H9 (cell line): ENCODE measurements at regions not wholly inside any gene's neighbourhood (a gene's known extent, or its start where the extent isn't known, plus 50 kb on each side); places are given as distances from the start of the nearest gene placed in this dataset.

ENCODE experiments used
- DNase-seq: peaks from one replicate; pipeline ENCODE4 v3.0.0-alpha.2; 2017
- H2AFZ ChIP-seq: one replicate; pipeline ENCODE4 v1.6.1; 2013; ENCODE audit warnings: mild to moderate bottlenecking, low read length, control low read depth, moderate library complexity
- H2AK5ac ChIP-seq: 2 replicates; pipeline ENCODE4 v1.6.1; 2013; ENCODE audit warnings: low read length, control low read depth, mixed read lengths; ENCODE audit not compliant: insufficient read length
- H2BK120ac ChIP-seq: one replicate; pipeline ENCODE4 v1.6.1; 2013; ENCODE audit warnings: low read depth, mild to moderate bottlenecking, low read length, control low read depth, inconsistent platforms; ENCODE audit not compliant: poor library complexity, severe bottlenecking
- H2BK12ac ChIP-seq: 2 replicates; pipeline ENCODE4 v1.6.1; 2013; ENCODE audit warnings: low read length, control low read depth, mixed read lengths, low read depth; ENCODE audit not compliant: insufficient read length
- H2BK15ac ChIP-seq: 2 replicates; pipeline ENCODE4 v1.6.1; 2013; ENCODE audit warnings: low read depth, low read length, control low read depth
- H2BK20ac ChIP-seq: one replicate; pipeline ENCODE4 v1.6.1; 2013; ENCODE audit warnings: low read depth, mild to moderate bottlenecking, low read length, control low read depth, inconsistent platforms; ENCODE audit not compliant: poor library complexity, severe bottlenecking
- H2BK5ac ChIP-seq: 2 replicates; pipeline ENCODE4 v1.6.1; 2013; ENCODE audit warnings: low read length, control low read depth, mixed read lengths; ENCODE audit not compliant: insufficient read length
- H3K14ac ChIP-seq: 2 replicates; pipeline ENCODE4 v1.6.1; 2013; ENCODE audit warnings: low read length, control low read depth; ENCODE audit not compliant: insufficient read depth
- H3K18ac ChIP-seq: 2 replicates; pipeline ENCODE4 v1.6.1; 2013; ENCODE audit warnings: low read depth, mild to moderate bottlenecking, mixed read lengths, low read length, control low read depth; ENCODE audit not compliant: insufficient read length
- H3K23ac ChIP-seq: 2 replicates; pipeline ENCODE4 v1.6.1; 2013; ENCODE audit warnings: low read length, control low read depth, mixed read lengths, low read depth; ENCODE audit not compliant: insufficient read length
- H3K23me2 ChIP-seq: 2 replicates; pipeline ENCODE4 v1.6.1; 2013; ENCODE audit warnings: low read depth, mild to moderate bottlenecking, mixed read lengths, low read length, control low read depth; ENCODE audit not compliant: insufficient read length, poor library complexity, severe bottlenecking
- H3K27ac ChIP-seq: 2 replicates; pipeline ENCODE4 v1.5.1; 2013; ENCODE audit warnings: low read length, control low read depth, mixed read lengths, low read depth; ENCODE audit not compliant: insufficient read length
- H3K27me3 ChIP-seq: 2 replicates; pipeline ENCODE4 v1.6.1; 2013; ENCODE audit warnings: low read length, control low read depth, inconsistent platforms; ENCODE audit not compliant: insufficient read depth
- H3K4ac ChIP-seq: 2 replicates; pipeline ENCODE4 v1.6.1; 2013; ENCODE audit warnings: low read depth, mild to moderate bottlenecking, control low read depth, inconsistent platforms, low read length, moderate library complexity
- H3K4me1 ChIP-seq: 2 replicates; pipeline ENCODE4 v1.6.1; 2013; ENCODE audit warnings: low read length, control low read depth, inconsistent platforms; ENCODE audit not compliant: insufficient read depth
- H3K4me2 ChIP-seq: 2 replicates; pipeline ENCODE4 v1.6.1; 2013; ENCODE audit warnings: low read length, control low read depth, mixed read lengths; ENCODE audit not compliant: insufficient read length, insufficient read depth
- H3K56ac ChIP-seq: 2 replicates; pipeline ENCODE4 v1.6.1; 2013; ENCODE audit warnings: low read depth, mild to moderate bottlenecking, mixed read lengths, low read length, control low read depth; ENCODE audit not compliant: insufficient read length
- H3K79me1 ChIP-seq: 2 replicates; pipeline ENCODE4 v1.6.1; 2013; ENCODE audit warnings: low read depth, mild to moderate bottlenecking, moderate library complexity, low read length, control low read depth, inconsistent platforms; ENCODE audit not compliant: insufficient read depth, poor library complexity, severe bottlenecking
- H3K79me2 ChIP-seq: 2 replicates; pipeline ENCODE4 v1.6.1; 2013; ENCODE audit warnings: low read length, control low read depth, inconsistent platforms; ENCODE audit not compliant: insufficient read depth
- H3K9ac ChIP-seq: 2 replicates; pipeline ENCODE4 v1.6.1; 2013; ENCODE audit warnings: low read length, control low read depth, mixed read lengths; ENCODE audit not compliant: insufficient read length; ENCODE audit errors: extremely low read depth
- H3K9me3 ChIP-seq: one replicate; pipeline ENCODE4 v1.6.1; 2013; ENCODE audit warnings: low read depth, low read length, inconsistent platforms; ENCODE audit not compliant: control insufficient read depth
- H3T11ph ChIP-seq: one replicate; pipeline ENCODE4 v1.6.1; 2013; ENCODE audit warnings: mild to moderate bottlenecking, low read length, control low read depth, inconsistent platforms
- H4K20me1 ChIP-seq: one replicate; pipeline ENCODE4 v1.6.1; 2013; ENCODE audit not compliant: control insufficient read depth, insufficient read length, insufficient read depth
- H4K5ac ChIP-seq: 2 replicates; pipeline ENCODE4 v1.6.1; 2013; ENCODE audit warnings: low read depth, mild to moderate bottlenecking, mixed read lengths, low read length, control low read depth; ENCODE audit not compliant: insufficient read length
- H4K8ac ChIP-seq: replicated peaks from 2 replicates; pipeline ENCODE4 v1.6.1; 2013; ENCODE audit warnings: low read length, control low read depth, mixed read lengths, low read depth; ENCODE audit not compliant: insufficient read length
- H4K91ac ChIP-seq: 2 replicates; pipeline ENCODE4 v1.6.1; 2013; ENCODE audit warnings: low read depth, mild to moderate bottlenecking, moderate library complexity, mixed read lengths, low read length, control low read depth; ENCODE audit not compliant: insufficient read length
- H3K27ac Mint-ChIP-seq, 3 experiments: 2 replicates in 2 of 3; 3 replicates in 1 of 3; pipeline ENCODE4 v1.8.0; 2020 to 2021; ENCODE audit warnings: mixed read lengths in 3 of 3, mild to moderate bottlenecking in 1 of 3, moderate library complexity in 1 of 3
- H3K27me3 Mint-ChIP-seq: 2 replicates; pipeline ENCODE4 v1.8.0; 2021; ENCODE audit warnings: low read depth, mild to moderate bottlenecking, moderate library complexity, mixed read lengths
- H3K36me3 Mint-ChIP-seq, 3 experiments: 2 replicates in 2 of 3; 3 replicates in 1 of 3; pipeline ENCODE4 v1.8.0; 2020 to 2021; ENCODE audit warnings: low read depth in 3 of 3, mixed read lengths in 3 of 3; ENCODE audit not compliant: insufficient read depth in 1 of 3
- H3K4me1 Mint-ChIP-seq, 2 experiments: 2 replicates each; pipeline ENCODE4 v1.8.0; 2020; ENCODE audit warnings: mixed read lengths in 2 of 2
- H3K4me3 Mint-ChIP-seq, 2 experiments: 2 replicates in 1 of 2; 3 replicates in 1 of 2; pipeline ENCODE4 v1.8.0; 2020 to 2021; ENCODE audit warnings: mild to moderate bottlenecking in 2 of 2, mixed read lengths in 2 of 2, moderate library complexity in 1 of 2
- H3K9me3 Mint-ChIP-seq, 2 experiments: 2 replicates in 1 of 2; 3 replicates in 1 of 2; pipeline ENCODE4 v1.8.0; 2020; ENCODE audit warnings: mild to moderate bottlenecking in 2 of 2, mixed read lengths in 2 of 2, moderate library complexity in 1 of 2
- CTCF ChIP-seq: fragments of 200-600 bp; sonication (generic); conservative IDR thresholded peaks from 3 replicates; pipeline ENCODE4 v1.8.0; 2021; ENCODE audit warnings: antibody characterized with exemption, mild to moderate bottlenecking
- WGBS: extraction: QIAGEN DNeasy Blood & Tissue Kit; methylation state at CpG from one replicate; pipeline ENCODE4 v1.1.7; 2013; ENCODE audit warnings: missing lambda C conversion rate, low lambda C conversion rate, mixed read lengths; ENCODE audit not compliant: insufficient read length; ENCODE audit errors: extremely low coverage; 5-methylcytosine and 5-hydroxymethylcytosine counted together

DNA sequence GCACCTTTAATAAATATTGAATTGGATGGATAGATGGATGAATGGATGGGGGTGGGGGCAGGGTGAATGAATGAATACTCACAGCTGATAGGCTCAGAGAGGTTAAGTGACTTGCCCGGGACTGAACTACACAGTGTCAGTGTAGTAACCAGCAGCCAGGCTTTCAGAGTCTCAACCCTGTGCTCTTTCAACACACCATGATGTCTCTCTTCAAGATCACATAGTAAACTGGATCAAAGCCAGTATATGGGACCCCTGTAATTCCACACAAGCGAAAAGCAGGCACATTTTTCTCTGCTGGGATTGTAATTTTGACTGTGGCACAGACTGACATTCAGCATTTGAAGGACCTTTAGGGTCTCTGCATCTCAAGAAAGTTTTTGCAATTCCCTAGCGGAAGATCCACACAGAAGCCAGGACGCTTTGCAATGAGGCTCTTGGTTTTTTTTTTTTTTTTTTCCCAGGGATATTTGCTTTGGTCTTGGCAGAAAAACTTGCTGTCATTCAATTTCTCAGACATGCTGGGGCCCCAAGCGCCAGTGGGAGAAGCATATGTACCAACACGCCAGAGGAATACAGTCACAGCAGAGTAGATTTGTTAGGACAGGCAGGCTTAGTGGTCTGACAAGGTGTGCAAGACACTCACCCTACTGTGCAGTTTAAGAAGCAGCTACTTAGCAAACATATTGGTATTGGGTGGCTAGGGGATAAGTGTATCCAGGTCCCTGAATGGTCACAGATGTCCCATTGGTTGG, 213.1 kb upstream of the CAMK1G start:
- no peak overlapping the region for H3T11ph ChIP-seq
- no peaks in the 10 kb centered on the region for H4K20me1 ChIP-seq
- H3K27me3 Mint-ChIP-seq, result no peaks in the 10 kb centered on the region; the same call in 1 of the 2 replicates
- no peak overlapping the region for H3K23ac ChIP-seq
- no peak overlapping the region for H2BK120ac ChIP-seq
- no peak overlapping the region for H3K14ac ChIP-seq
- H4K5ac ChIP-seq, result no peak overlapping the region
- H3K9ac ChIP-seq, result no peak overlapping the region
- no peaks in the 10 kb centered on the region for H3K23me2 ChIP-seq
- no peaks in the 10 kb centered on the region for H3K79me1 ChIP-seq
- H3K79me2 ChIP-seq, result no peaks in the 10 kb centered on the region
- no peak for TF ChIP-seq CTCF
- H4K8ac ChIP-seq, result no peak overlapping the region
- H3K4me3 Mint-ChIP-seq, result no peak overlapping the region
- no peak for DNase-seq
- no peak overlapping the region for H2AK5ac ChIP-seq
- peaks cover 16 to 26% of the 10 kb centered on the region in 2 experiments for H3K4me1 Mint-ChIP-seq
- no peaks in the 10 kb centered on the region for H3K9me3 ChIP-seq
- no peak overlapping the region for H4K91ac ChIP-seq
- H3K4me2 ChIP-seq, result no peak overlapping the region
- no peak overlapping the region for H2BK5ac ChIP-seq
- H3K9me3 Mint-ChIP-seq, result no peaks in the 10 kb centered on the region; a peak in 2 of 5 replicates
- no peak overlapping the region for H3K27ac ChIP-seq
- H3K4ac ChIP-seq, result no peak overlapping the region
- H2BK15ac ChIP-seq, result no peak overlapping the region
- H3K36me3 Mint-ChIP-seq, result peaks cover 0 to 6% (median 2%) of the 10 kb centered on the region in 3 experiments; a peak in 1 of 7 replicates
- H3K4me1 ChIP-seq, result peaks cover 8% of the 10 kb centered on the region; the same call in 1 of the 2 replicates
- no CpG with 5 or more reads among the region's 6 CpGs for WGBS
- no peak overlapping the region for H2BK12ac ChIP-seq
- H3K27me3 ChIP-seq, result no peaks in the 10 kb centered on the region
- H3K27ac Mint-ChIP-seq, result no peak overlapping the region; a peak in 1 of 7 replicates
- H2AFZ ChIP-seq, result no peak overlapping the region
- no peak overlapping the region for H3K56ac ChIP-seq
- H3K18ac ChIP-seq, result no peak overlapping the region
- no peak overlapping the region for H2BK20ac ChIP-seq
